Kidney epithelial cell (primary cell): ENCODE measurements at regions not wholly inside any gene's neighbourhood (a gene's known extent, or its start where the extent isn't known, plus 50 kb on each side); places are given as distances from the start of the nearest gene placed in this dataset.

Experiments
- DNase-seq: peaks from one replicate; pipeline ENCODE4 v3.0.0-alpha.2; 2010; ENCODE audit warnings: low read depth
- H3K27me3 ChIP-seq: 2 replicates; pipeline ENCODE4 v1.6.0; 2011; ENCODE audit warnings: low read length; ENCODE audit not compliant: control insufficient read depth, insufficient read depth
- H3K36me3 ChIP-seq: 2 replicates; pipeline ENCODE4 v1.5.1; 2011; ENCODE audit warnings: low read length; ENCODE audit not compliant: control insufficient read depth, insufficient read depth
- H3K4me3 ChIP-seq: 2 replicates; pipeline ENCODE4 v1.5.1; 2011; ENCODE audit warnings: low read depth, mild to moderate bottlenecking, control low read depth, low read length
- CTCF ChIP-seq: IDR thresholded peaks from 2 replicates; pipeline ENCODE4 v1.5.1; 2011; ENCODE audit warnings: mild to moderate bottlenecking, moderate library complexity, low read length, control low read depth, inconsistent platforms; ENCODE audit not compliant: insufficient read depth, poor library complexity, severe bottlenecking

GRCh38 chr4:14742054-14742453 is 260.2 kb upstream of the CPEB2 start:
- Histone ChIP-seq H3K4me3 (no peak overlapping the region), H3K27me3 (no peaks in the 10 kb centered on the region), H3K36me3 (no peaks in the 10 kb centered on the region)
- no peak for DNase-seq
- no peak for TF ChIP-seq CTCF

- Histone ChIP-seq H3K4me3 (no peak overlapping the region), H3K27me3 (no peaks in the 10 kb centered on the region), H3K36me3 (no peaks in the 10 kb centered on the region)
- DNase-seq, result no peak
- no peak for TF ChIP-seq CTCF
These were observed 259.1 kb upstream of the CPEB2 start for GRCh38 chr4:14743172-14743571.

- TF ChIP-seq CTCF, result no peak
- Histone ChIP-seq H3K36me3 (no peaks in the 10 kb centered on the region), H3K27me3 (no peaks in the 10 kb centered on the region), H3K4me3 (no peak overlapping the region)
- DNase-seq, result no peak
These were observed 258.7 kb upstream of the CPEB2 start for GRCh38 chr4:14743601-14744000.

GRCh38 chr4:14744346-14744745 is 257.9 kb upstream of the CPEB2 start:
- no peak for DNase-seq
- no peaks in the 10 kb centered on the region for H3K36me3 ChIP-seq
- H3K4me3 ChIP-seq, result no peak overlapping the region
- no peak for TF ChIP-seq CTCF
- H3K27me3 ChIP-seq, result no peaks in the 10 kb centered on the region

- H3K27me3 ChIP-seq, result no peaks in the 10 kb centered on the region
- H3K36me3 ChIP-seq, result no peaks in the 10 kb centered on the region
- no peak overlapping the region for H3K4me3 ChIP-seq
- TF ChIP-seq CTCF, result peak; percentile 5
- no peak for DNase-seq
These were observed 252.4 kb upstream of the CPEB2 start for GRCh38 chr4:14749910-14750309.

- Histone ChIP-seq H3K4me3 (no peak overlapping the region), H3K36me3 (no peaks in the 10 kb centered on the region), H3K27me3 (no peaks in the 10 kb centered on the region)
- no peak for TF ChIP-seq CTCF
- DNase-seq, result no peak
These were observed 249.8 kb upstream of the CPEB2 start for GRCh38 chr4:14752341-14753046.
